ES-I3 (cell line): ENCODE measurements at regions not wholly inside any gene's neighbourhood (a gene's known extent, or its start where the extent isn't known, plus 50 kb on each side); places are given as distances from the start of the nearest gene placed in this dataset.
"Not testable (repeated sequence)": the region's sequence is repeated elsewhere in the genome, so short reads cannot be mapped to it uniquely, and the experiment has no call there.

Experiments
- H3K36me3 ChIP-seq: 2 replicates; pipeline ENCODE4 v1.6.1; 2013; ENCODE audit warnings: mild to moderate bottlenecking, low read length, control low read depth, moderate library complexity; ENCODE audit not compliant: insufficient read depth
- H3K4me1 ChIP-seq: 2 replicates; pipeline ENCODE4 v1.6.1; 2013; ENCODE audit warnings: mild to moderate bottlenecking, control low read depth, low read length; ENCODE audit not compliant: insufficient read depth
- H3K9ac ChIP-seq: 2 replicates; pipeline ENCODE4 v1.6.1; 2013; ENCODE audit warnings: low read depth, mild to moderate bottlenecking, low read length, moderate library complexity
- H3K9me3 ChIP-seq: 2 replicates; pipeline ENCODE4 v1.6.1; 2013; ENCODE audit warnings: mild to moderate bottlenecking, low read length, moderate library complexity; ENCODE audit not compliant: control insufficient read depth, insufficient read depth

DNA sequence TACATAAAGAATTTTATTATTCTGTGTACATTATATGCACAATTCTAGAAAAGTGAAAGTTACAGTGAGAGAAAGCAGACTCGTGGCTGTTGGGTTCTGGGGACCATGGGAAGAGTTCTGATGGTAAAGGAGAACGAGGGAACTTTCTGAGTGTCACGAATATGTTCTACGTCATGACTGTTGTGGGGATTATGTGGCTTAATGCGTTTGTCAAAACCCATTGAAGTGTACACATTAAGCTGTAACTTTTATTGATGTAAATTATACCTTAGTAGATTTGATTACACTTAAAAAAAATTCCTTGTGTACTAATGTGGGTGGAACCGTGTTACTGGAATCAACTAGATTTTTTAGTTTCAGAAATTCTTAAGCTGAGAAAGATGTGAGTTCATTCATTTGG is 426.1 kb downstream of the DSC3 start:
- no peak overlapping the region for H3K9ac ChIP-seq
- H3K36me3 ChIP-seq = no peaks in the 10 kb centered on the region
- H3K9me3 ChIP-seq = no peaks in the 10 kb centered on the region
- H3K4me1 ChIP-seq = peaks cover 19% of the 10 kb centered on the region

GRCh38 chr18:30613467-30613801 is 429.1 kb downstream of the DSC3 start:
- Histone ChIP-seq H3K36me3 (no peaks in the 10 kb centered on the region), H3K9ac (no peak overlapping the region), H3K9me3 (no peaks in the 10 kb centered on the region), H3K4me1 (peaks cover 21% of the 10 kb centered on the region)

- Histone ChIP-seq H3K4me1 (no peaks in the 10 kb centered on the region), H3K36me3 (no peaks in the 10 kb centered on the region), H3K9ac (no peak overlapping the region), H3K9me3 (peaks cover 3% of the 10 kb centered on the region; the same call in 1 of the 2 replicates)
Measured at GRCh38 chr18:30601541-30601940, 441.0 kb downstream of the DSC3 start.

DNA sequence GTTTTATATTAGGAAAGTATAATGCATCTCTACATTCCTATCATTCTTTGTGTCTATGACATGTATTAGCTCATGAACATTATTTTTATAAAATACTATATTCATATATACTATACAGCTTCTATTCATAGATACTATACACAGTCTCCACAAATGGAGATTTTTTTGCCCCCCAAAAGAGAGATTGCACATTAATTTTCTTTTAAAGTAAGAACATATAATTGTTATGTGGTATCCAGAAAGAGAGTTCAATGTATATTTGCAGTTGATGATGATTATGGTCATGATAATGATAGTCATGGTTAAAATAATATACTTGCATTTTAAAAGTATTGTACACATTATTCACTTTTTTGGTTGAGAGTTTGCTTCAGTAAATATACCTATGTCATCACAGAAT is 445.3 kb downstream of the DSC3 start:
- Histone ChIP-seq H3K4me1 (no peaks in the 10 kb centered on the region), H3K9ac (no peak overlapping the region), H3K9me3 (no peaks in the 10 kb centered on the region), H3K36me3 (no peaks in the 10 kb centered on the region)

DNA sequence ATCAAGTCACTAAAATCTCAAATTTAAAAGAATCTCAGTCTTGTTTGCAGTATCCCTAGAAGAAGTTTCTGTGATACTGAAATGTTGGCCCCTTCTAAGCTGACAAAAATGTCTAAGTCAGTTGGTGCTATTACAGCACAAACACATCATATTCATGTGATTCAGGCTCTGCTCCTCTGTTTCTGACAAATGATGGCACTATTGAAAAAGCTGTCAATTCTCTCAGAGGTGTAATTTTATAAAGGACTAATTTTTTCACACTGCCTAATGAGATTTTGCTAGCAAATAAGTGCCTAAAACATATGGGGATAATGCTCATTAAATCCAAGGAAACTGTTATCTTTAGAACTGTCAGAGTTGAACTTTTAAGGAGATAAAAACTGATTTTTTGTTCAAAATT is 445.9 kb downstream of the DSC3 start:
- H3K9ac ChIP-seq = no peak overlapping the region
- no peaks in the 10 kb centered on the region for H3K9me3 ChIP-seq
- H3K36me3 ChIP-seq = no peaks in the 10 kb centered on the region
- H3K4me1 ChIP-seq = no peaks in the 10 kb centered on the region

DNA sequence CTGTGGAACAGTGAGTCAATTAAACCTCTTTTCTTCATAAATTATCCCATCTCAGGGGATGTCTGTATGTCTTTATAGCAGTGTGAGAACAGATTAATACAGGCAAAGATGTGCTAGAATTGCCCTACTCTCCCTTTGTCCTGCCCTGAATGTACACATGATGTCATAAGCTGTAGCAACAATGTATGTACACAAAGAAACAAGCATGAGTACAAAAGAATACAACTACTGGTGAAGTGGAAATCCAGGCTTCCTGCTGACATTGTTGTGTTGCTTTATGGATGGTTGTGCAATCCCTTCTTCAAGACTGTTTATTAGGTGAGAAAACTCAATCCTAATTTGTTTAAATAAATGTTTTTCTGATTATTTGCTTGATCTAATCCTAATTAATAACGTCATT is 446.6 kb downstream of the DSC3 start:
- Histone ChIP-seq H3K36me3 (no peaks in the 10 kb centered on the region), H3K4me1 (no peaks in the 10 kb centered on the region), H3K9ac (no peak overlapping the region), H3K9me3 (no peaks in the 10 kb centered on the region)

DNA sequence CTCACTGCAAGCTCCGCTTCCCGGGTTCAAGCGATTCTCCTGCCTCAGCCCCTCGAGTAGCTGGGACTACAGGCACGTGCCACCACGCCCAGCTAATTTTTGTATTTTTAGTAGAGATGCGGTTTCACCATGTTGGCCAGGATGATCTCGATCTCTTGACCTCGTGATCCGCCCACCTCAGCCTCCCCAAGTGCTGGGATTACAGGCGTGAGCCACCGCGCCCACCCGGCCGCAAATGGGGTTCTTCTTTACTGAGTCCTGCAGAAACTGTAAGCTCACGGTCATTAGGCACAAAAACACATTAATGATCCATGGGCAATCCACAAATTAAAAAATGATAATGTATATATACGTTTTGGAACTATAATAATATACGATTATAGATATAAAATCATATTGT is 447.6 kb downstream of the DSC3 start:
- H3K36me3 ChIP-seq = not testable (repeated sequence)

DNA sequence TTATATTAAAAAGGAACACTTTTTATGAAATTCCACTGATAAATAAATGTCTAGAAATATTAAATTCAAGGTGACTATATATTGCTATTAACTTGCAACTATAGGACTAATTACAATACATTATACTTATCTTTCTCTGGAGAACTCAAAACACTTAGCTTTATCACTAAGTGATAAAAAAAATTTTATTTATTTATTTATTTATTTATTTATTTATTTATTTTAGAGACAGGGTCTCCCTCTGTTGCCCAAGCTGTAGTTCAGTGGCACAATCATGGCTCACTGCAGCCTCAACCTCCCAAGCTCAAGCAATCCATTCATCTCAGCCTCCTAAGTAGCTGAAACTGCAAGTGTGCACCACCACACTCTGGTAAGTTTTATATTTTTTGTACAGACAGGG is 451.1 kb downstream of the DSC3 start:
- Histone ChIP-seq H3K4me1 (no peaks in the 10 kb centered on the region), H3K36me3 (no peaks in the 10 kb centered on the region), H3K9me3 (no peaks in the 10 kb centered on the region), H3K9ac (no peak overlapping the region)

More for the DNA sequence above, 447.6 kb downstream of the DSC3 start:
- not testable (repeated sequence) for H3K9ac ChIP-seq, H3K9me3 ChIP-seq, H3K4me1 ChIP-seq

GRCh38 chr18:30588673-30589164 is 453.8 kb downstream of the DSC3 start:
- H3K36me3 ChIP-seq = no peaks in the 10 kb centered on the region
- no peaks in the 10 kb centered on the region for H3K4me1 ChIP-seq
- H3K9me3 ChIP-seq = no peaks in the 10 kb centered on the region
- no peak overlapping the region for H3K9ac ChIP-seq

- Histone ChIP-seq H3K4me1 (no peaks in the 10 kb centered on the region), H3K36me3 (no peaks in the 10 kb centered on the region), H3K9me3 (no peaks in the 10 kb centered on the region), H3K9ac (no peak overlapping the region)
Measured at GRCh38 chr18:30583768-30584167, 458.8 kb downstream of the DSC3 start.

DNA sequence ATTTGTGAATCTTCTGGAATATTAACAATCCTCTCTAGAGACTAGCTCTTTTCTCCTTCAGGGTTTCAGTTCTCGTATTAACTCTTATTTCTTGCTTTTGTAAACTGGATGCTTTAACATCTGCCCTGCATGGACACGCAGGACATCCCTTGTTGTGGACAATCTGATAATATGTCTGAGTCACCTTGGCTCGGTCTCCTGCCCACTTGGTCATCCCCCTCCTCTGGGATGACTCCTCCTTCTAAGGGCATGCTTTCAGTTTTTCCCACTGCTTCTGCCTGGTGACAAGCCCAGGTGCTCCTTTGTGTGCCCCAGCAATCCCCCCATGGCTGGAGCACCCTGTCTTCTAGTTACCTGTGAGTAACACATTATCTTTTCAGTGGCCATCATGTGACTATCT is 460.5 kb downstream of the DSC3 start:
- Histone ChIP-seq H3K4me1 (no peaks in the 10 kb centered on the region), H3K36me3 (no peaks in the 10 kb centered on the region), H3K9me3 (no peaks in the 10 kb centered on the region), H3K9ac (no peak overlapping the region)

- Histone ChIP-seq H3K9ac (no peak overlapping the region), H3K9me3 (no peaks in the 10 kb centered on the region), H3K4me1 (no peaks in the 10 kb centered on the region), H3K36me3 (no peaks in the 10 kb centered on the region)
Measured at GRCh38 chr18:30578707-30579106, 463.8 kb downstream of the DSC3 start.

GRCh38 chr18:30572214-30572613 is 470.3 kb downstream of the DSC3 start:
- no peaks in the 10 kb centered on the region for H3K9me3 ChIP-seq
- H3K9ac ChIP-seq = no peak overlapping the region
- H3K36me3 ChIP-seq = no peaks in the 10 kb centered on the region
- no peaks in the 10 kb centered on the region for H3K4me1 ChIP-seq

DNA sequence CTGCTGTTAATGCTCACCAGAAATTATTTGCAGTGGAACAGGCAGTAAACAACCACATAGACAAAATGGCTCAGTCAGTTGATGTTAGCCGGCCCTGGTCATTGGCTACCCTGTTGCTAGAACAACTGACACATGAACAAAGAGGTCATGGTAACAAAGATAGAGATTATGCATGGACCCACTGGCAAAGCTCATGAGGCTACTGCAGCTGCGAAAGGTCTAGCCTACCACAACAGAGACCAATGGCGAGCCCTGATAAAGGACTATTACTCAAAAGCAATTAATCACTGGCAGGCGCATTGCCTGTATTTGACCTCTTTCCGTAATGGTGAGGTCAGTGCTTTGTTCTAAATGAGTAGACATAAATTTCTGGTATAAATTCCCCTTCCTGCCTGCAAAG is 474.2 kb downstream of the DSC3 start:
- Histone ChIP-seq H3K4me1 (no peaks in the 10 kb centered on the region), H3K9ac (no peak overlapping the region), H3K9me3 (no peaks in the 10 kb centered on the region), H3K36me3 (no peaks in the 10 kb centered on the region)

- no peak overlapping the region for H3K9ac ChIP-seq
- H3K36me3 ChIP-seq = no peaks in the 10 kb centered on the region
- H3K9me3 ChIP-seq = no peaks in the 10 kb centered on the region
- no peaks in the 10 kb centered on the region for H3K4me1 ChIP-seq
Measured at GRCh38 chr18:30566877-30567276, 475.7 kb downstream of the DSC3 start.

DNA sequence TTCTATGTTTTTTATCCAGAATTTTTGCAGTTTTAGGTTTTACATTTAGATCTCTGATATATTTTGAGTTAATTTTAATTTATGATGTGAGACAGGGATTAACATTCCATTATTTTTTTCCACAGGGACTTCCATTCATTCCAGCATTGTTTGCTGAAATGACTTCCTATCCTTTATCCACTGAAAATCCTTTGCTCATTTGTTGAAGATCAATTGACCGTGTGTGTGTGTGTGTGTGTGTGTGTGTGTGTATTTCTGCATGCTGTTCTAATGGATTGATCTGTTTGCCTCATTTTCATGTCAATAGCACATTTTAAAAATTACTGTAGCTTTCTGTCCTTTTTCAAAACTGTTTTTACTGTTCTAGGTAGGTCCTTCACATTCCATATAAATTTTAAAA is 480.3 kb downstream of the DSC3 start:
- Histone ChIP-seq H3K36me3 (no peaks in the 10 kb centered on the region), H3K9ac (no peak overlapping the region), H3K9me3 (no peaks in the 10 kb centered on the region), H3K4me1 (no peaks in the 10 kb centered on the region)
